Central memory CD8-positive, alpha-beta T cell (primary cell): ENCODE measurements at regions not wholly inside any gene's neighbourhood (a gene's known extent, or its start where the extent isn't known, plus 50 kb on each side); places are given as distances from the start of the nearest gene placed in this dataset.
"Not testable (repeated sequence)": the region's sequence is repeated elsewhere in the genome, so short reads cannot be mapped to it uniquely, and the experiment has no call there.

Experiments used
- ATAC-seq: fragments of 150-1000 bp; cut with Tn5 transposase; replicated peaks from 2 replicates; pipeline ENCODE4 v1.10.0; 2022; ENCODE audit warnings: mild to moderate bottlenecking, moderate FRiP score, moderate number of reproducible peaks; ENCODE audit not compliant: poor library complexity, severe bottlenecking; ENCODE audit errors: extremely low read depth
- DNase-seq, 2 donors: peaks; one replicate each; pipeline ENCODE4 v3.0.0; 2021; ENCODE audit warnings: low spot score in 2 of 2
- H3K27ac Mint-ChIP-seq: one replicate; pipeline ENCODE4 v1.8.0; 2022; ENCODE audit warnings: low read depth, mild to moderate bottlenecking, moderate library complexity, mixed read lengths
- H3K27me3 Mint-ChIP-seq: one replicate; pipeline ENCODE4 v1.8.0; 2022; ENCODE audit warnings: mixed read lengths
- H3K36me3 Mint-ChIP-seq: one replicate; pipeline ENCODE4 v1.8.0; 2022; ENCODE audit warnings: mild to moderate bottlenecking, moderate library complexity, mixed read lengths; ENCODE audit not compliant: insufficient read depth
- H3K4me1 Mint-ChIP-seq: one replicate; pipeline ENCODE4 v1.8.0; 2022; ENCODE audit warnings: mixed read lengths
- H3K4me3 Mint-ChIP-seq: one replicate; pipeline ENCODE4 v1.8.0; 2022; ENCODE audit warnings: mild to moderate bottlenecking, moderate library complexity, mixed read lengths
- H3K9me3 Mint-ChIP-seq: one replicate; pipeline ENCODE4 v1.8.0; 2022; ENCODE audit warnings: mixed read lengths

DNA sequence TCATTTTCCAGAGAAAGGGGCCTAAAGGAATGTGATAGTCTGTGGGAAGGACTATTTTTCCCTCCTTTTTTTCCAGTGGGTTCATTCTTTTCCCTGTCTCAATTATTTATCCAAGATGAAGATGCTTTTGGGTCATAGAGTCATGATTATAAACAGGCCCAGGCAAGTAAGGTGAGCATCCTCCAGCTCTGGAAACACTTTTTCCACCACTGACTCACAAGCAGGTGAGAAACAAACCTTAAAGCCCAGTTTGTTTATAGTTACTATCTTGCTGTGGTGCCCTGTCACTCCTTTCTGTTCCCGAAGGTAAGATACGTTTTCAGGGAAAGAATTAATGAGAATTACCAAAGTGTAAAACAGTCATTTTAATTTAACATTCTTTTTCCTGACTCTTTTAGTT lies 107.7 kb upstream of the IFNG-AS1 start:
- DNase-seq (no peak), ATAC-seq (no peak)
- Mint-ChIP-seq H3K9me3 (no peaks in the 10 kb centered on the region), H3K27ac (no peak overlapping the region), H3K36me3 (no peaks in the 10 kb centered on the region), H3K27me3 (peaks cover 15% of the 10 kb centered on the region), H3K4me3 (no peak overlapping the region), H3K4me1 (no peaks in the 10 kb centered on the region)

DNA sequence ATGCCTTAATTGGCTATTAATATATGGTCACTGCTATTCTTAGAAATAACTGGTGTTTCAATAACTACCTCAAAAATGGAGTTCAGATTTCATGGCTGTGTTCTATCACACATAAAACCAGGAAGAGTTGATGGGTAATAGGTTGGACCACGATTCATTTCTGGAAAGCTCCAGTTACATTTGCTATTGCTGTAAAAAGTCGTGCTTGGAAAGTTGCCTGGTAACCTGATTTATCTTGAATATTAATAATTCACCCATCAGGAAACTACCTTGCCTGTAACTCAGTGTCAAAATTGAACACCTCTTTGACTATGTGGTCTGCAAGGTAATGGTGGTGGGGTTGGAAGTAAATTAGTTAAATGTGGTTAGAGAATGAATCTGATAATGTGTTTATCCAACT lies 104.7 kb upstream of the IFNG-AS1 start:
- Mint-ChIP-seq H3K27ac (no peak overlapping the region), H3K4me1 (no peaks in the 10 kb centered on the region), H3K9me3 (no peaks in the 10 kb centered on the region), H3K36me3 (no peaks in the 10 kb centered on the region), H3K4me3 (no peak overlapping the region), H3K27me3 (peaks cover 19% of the 10 kb centered on the region)
- no peak for ATAC-seq
- no peak for DNase-seq

DNA sequence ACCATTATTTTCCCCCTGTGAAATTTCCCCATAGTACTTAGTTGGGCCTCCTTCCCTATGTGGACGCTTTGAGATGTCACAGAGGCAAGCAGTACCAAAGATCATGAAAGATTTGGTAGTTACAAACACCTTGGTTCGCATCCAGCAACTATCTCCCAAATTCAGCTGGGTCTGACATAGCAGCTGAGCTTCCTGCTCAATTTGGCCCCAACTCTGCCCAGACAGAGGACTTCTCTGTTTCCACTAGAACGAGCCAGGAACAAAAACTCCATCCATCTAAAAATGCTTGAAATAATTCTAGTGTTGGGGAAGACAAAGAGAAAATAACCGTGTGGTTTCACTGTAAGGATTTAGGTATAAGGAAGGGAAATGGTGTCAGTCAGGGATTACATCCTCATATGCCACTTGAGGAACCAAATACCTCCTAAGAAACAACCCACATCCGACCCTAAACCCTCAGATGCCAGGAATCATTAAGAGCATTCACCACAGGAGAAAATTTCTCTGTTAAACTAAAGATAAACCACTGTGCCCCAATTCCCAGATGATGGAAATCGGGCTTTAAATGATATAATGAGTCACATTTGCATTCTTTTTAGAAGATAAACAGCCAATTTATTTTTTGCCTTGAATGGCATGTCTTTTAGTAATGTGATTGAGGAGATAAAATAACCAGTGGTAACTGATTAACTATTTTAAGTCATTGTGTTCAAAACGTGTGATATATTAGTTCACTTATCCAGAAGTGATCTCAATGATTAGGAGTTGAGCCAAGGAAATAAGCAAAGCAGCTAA lies 103.7 kb upstream of the IFNG-AS1 start:
- Mint-ChIP-seq H3K4me3 (no peak overlapping the region), H3K36me3 (no peaks in the 10 kb centered on the region), H3K27me3 (peaks cover 19% of the 10 kb centered on the region), H3K27ac (no peak overlapping the region), H3K4me1 (no peaks in the 10 kb centered on the region), H3K9me3 (no peaks in the 10 kb centered on the region)
- ATAC-seq (no peak), DNase-seq (no peak)

DNA sequence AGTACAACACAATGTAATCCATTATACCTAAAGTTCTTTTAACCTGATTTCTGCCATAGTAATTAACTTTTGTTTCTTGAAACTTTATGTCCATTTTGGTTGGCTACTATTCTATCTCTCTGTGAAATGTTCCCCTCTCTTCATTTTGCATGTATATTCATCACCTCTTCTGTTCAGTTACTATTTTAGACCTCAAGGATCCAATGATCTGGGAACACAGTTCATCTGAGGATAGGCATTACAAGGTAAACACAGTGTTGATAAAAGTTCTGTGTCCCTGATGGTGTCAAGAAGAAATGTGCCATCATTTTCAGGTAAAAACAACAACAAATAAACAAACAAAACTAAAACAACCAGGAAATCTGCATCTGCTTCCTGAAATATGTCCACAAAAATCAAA lies 102.2 kb upstream of the IFNG-AS1 start:
- no peaks in the 10 kb centered on the region for H3K9me3 Mint-ChIP-seq
- DNase-seq (no peak), ATAC-seq (no peak)
- H3K4me3 Mint-ChIP-seq: no peak overlapping the region
- peaks cover 19% of the 10 kb centered on the region for H3K27me3 Mint-ChIP-seq
- no peaks in the 10 kb centered on the region for H3K36me3 Mint-ChIP-seq
- H3K27ac Mint-ChIP-seq: no peak overlapping the region
- peaks cover 7% of the 10 kb centered on the region for H3K4me1 Mint-ChIP-seq

DNA sequence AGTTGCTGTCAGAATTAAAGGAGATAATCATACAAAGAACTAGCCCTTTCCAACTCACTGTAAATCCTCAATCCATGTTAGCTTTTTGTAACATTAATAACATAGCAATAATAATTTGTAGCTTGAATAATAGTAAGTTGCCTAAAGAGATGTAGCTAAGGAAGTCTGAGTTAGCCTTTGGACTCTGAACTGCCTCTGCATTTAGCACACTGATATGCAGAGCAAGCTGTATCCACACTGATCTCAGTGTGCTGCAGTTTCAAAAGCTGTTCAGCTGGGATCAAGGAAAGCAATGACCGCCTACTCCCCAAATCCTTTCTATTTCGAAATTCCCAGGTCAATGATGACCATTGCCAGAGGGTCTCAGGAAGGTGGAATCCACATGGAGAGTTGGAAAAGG lies 99.3 kb upstream of the IFNG-AS1 start:
- no peak for ATAC-seq
- H3K4me3 Mint-ChIP-seq: no peak overlapping the region

DNA sequence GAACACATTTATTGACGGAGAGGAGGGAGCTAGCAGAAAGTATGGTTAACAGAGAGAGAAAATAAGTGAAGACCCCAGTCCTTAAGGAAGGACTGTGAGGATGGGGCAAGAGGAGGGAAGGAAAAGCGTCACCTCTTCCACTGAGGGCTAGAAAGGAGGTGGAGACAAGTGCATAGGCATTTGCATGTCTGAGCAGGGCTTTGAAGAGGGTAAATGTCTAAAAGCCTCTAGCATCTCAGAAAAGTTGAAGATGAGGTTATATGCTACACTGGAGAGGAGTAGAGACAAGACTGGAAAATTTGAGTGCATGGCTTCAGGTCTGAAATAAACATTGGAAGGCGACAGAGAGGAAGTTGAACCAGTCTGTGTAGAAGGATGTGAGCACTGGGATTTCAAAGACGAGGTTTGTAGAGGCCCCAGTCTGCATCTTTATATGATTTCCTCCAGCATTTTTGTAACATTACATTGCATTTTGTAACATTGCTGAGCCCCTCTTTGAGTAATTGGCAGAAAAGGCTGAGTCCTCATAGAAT lies 98.5 kb upstream of the IFNG-AS1 start:
- H3K27me3 Mint-ChIP-seq: peaks cover 10% of the 10 kb centered on the region
- H3K27ac Mint-ChIP-seq: no peak overlapping the region
- H3K4me1 Mint-ChIP-seq: peaks cover 7% of the 10 kb centered on the region
- H3K9me3 Mint-ChIP-seq: no peaks in the 10 kb centered on the region
- DNase-seq: no peak
- no peak overlapping the region for H3K4me3 Mint-ChIP-seq
- ATAC-seq: no peak
- no peaks in the 10 kb centered on the region for H3K36me3 Mint-ChIP-seq

More for the DNA sequence above, 99.3 kb upstream of the IFNG-AS1 start:
- H3K9me3 Mint-ChIP-seq: no peaks in the 10 kb centered on the region
- peaks cover 19% of the 10 kb centered on the region for H3K27me3 Mint-ChIP-seq
- H3K36me3 Mint-ChIP-seq: no peaks in the 10 kb centered on the region
- DNase-seq: no peak
- no peak overlapping the region for H3K27ac Mint-ChIP-seq
- H3K4me1 Mint-ChIP-seq: peaks cover 7% of the 10 kb centered on the region

DNA sequence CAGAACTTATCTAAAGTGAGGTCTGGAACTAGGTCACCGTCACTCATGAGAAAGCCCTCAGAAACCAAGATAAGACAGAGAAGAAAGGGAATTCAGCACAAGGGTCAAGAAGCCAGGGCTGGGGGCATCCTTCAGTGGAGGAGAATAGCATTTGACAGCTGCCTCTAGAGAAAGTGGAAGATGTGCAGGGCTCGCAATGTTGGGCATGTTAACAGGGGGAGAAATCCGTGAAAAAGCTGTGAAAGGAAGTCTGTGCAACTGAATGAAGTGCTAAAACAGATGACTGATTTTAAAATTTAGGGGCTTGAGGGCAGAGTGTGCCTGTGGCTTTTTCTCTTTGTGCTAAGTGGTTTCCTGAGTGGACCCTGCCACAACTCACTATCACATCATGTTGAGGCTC lies 97.7 kb upstream of the IFNG-AS1 start:
- Mint-ChIP-seq H3K36me3 (no peaks in the 10 kb centered on the region), H3K27ac (no peak overlapping the region), H3K27me3 (peaks cover 10% of the 10 kb centered on the region), H3K9me3 (no peaks in the 10 kb centered on the region), H3K4me1 (peaks cover 7% of the 10 kb centered on the region), H3K4me3 (no peak overlapping the region)
- no peak for DNase-seq
- ATAC-seq: no peak

DNA sequence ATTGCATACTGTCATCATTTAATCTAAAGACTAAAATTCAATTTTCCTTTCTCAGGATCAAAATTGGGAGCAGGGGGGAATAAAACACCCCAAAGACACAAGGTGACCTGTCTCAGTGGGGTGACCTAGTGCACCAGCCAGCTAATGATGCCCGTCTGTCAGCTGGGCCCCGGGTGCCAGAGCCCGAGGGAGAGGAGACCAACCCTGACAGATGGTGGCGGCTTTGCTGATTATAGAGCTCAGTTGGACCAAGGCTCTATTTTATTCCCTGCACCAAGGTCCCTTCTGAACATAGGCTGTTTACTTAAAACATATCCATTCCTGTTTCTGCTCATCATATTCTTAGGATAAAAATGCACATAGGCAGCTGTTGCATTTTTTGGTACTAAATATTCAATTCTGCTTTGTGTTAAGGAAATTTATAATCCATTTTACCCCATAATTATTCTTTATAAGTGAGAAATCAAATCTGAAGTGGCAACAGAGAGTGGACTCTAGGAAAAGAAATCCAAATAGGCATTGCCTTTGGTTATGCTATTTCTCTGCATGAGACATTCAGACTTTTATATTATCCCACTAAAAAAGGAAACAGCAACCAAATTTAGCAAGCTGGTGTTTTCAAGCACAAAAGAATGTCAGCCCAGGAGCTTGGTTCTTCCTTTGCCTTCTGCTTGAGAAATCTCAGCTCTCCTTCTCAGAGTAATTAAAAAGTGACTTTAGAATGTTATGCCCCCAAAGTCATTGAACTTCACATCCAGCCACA lies 96.8 kb upstream of the IFNG-AS1 start:
- no peak for ATAC-seq
- H3K9me3 Mint-ChIP-seq: no peaks in the 10 kb centered on the region

DNA sequence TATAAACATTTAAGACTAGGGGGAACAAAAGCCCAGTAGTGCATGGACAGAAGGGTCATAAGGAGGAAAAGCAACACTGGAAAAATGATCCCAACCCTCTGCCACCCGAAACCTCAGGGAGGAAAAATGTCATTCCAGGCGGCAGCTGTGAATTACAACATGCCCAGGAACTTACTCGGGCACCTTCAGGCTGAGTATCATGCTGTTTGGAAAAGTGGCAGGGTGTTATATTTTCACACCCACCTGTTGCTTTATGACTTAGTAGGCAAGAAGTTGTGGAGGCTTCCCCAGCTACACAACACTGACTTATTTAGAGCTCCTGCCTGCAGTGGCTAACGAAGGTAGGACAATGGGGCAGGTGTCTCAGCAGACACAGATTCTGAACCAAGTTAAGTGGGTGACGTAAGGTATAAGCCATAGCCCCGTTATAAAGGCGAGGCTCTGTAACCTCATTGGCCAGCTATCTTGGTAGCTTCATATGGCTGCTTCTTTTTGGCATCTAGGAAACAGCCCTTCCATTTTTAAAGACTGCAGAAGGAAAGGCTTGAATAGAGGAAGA lies 96.1 kb upstream of the IFNG-AS1 start:
- Mint-ChIP-seq H3K4me3 (no peak overlapping the region), H3K27me3 (peaks cover 6% of the 10 kb centered on the region), H3K4me1 (peaks cover 7% of the 10 kb centered on the region), H3K36me3 (no peaks in the 10 kb centered on the region), H3K9me3 (no peaks in the 10 kb centered on the region), H3K27ac (no peak overlapping the region)
- no peak for DNase-seq
- ATAC-seq: no peak

More for the DNA sequence above, 96.8 kb upstream of the IFNG-AS1 start:
- H3K27ac Mint-ChIP-seq: no peak overlapping the region
- peaks cover 7% of the 10 kb centered on the region for H3K4me1 Mint-ChIP-seq
- no peak overlapping the region for H3K4me3 Mint-ChIP-seq
- DNase-seq: no peak
- H3K27me3 Mint-ChIP-seq: peaks cover 10% of the 10 kb centered on the region
- no peaks in the 10 kb centered on the region for H3K36me3 Mint-ChIP-seq

DNA sequence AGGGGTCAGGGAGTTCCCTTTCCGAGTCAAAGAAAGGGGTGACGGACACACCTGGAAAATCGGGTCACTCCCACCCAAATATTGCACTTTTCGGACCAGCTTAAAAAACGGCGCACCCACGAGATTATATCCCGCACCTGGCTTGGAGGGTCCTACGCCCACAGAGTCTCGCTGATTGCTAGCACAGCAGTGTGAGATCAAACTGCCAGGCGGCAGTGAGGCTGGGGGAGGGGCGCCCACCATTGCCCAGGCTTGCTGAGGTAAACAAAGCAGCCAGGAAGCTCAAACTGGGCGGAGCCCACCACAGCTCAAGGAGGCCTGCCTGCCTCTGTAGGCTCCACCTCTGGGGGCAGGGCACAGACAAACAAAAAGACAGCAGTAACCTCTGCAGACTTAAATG lies 88.8 kb upstream of the IFNG-AS1 start:
- not testable (repeated sequence) for H3K27me3 Mint-ChIP-seq, DNase-seq, H3K4me1 Mint-ChIP-seq, ATAC-seq, H3K36me3 Mint-ChIP-seq, H3K27ac Mint-ChIP-seq, H3K9me3 Mint-ChIP-seq, H3K4me3 Mint-ChIP-seq

DNA sequence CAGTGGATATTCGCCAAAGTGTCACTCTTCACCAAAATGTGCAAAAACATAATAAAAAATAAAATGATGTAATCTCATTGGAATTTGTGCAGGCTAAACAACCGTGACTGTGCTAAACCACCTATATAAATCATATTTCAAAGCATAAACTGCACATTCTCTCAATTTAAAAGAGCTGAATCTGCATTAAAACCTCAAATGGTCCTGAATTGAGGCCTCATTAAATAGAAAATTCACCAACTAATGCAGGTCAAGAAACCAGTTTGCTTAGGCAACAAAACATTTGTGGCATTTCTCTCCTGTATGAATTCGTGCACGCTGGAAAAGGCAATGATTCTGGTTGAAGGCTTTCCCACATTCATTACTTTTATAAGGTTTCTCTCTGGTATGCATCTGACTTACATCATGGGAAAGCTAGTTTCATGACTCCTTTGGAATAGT lies 80.1 kb upstream of the IFNG-AS1 start:
- Mint-ChIP-seq H3K9me3 (no peaks in the 10 kb centered on the region), H3K27me3 (peaks cover 20% of the 10 kb centered on the region)
- ATAC-seq: no peak

DNA sequence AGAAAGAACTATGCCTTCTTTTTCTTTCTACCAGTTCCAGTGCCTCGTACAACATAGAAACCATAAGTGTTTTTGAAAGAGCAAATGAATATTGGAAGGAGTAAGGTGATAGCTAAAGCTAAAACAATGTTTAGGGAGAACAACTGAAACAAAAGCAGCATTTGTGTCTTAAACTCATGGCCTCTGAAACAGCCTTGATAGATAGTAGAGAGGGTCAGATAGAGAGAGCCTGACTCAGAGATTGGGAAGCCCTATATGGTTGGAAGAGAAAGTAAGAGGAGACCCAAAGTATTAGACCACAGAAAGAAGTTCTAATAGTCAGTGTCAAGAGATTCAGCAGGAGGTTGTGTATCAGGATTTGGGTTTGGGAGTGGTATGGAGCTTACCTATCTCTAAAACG lies 79.6 kb upstream of the IFNG-AS1 start:
- peaks cover 20% of the 10 kb centered on the region for H3K27me3 Mint-ChIP-seq
- no peaks in the 10 kb centered on the region for H3K36me3 Mint-ChIP-seq
- H3K4me1 Mint-ChIP-seq: no peaks in the 10 kb centered on the region
- ATAC-seq (no peak), DNase-seq (no peak)
- H3K4me3 Mint-ChIP-seq: no peak overlapping the region
- H3K27ac Mint-ChIP-seq: no peak overlapping the region
- no peaks in the 10 kb centered on the region for H3K9me3 Mint-ChIP-seq

More for the DNA sequence above, 80.1 kb upstream of the IFNG-AS1 start:
- no peak for DNase-seq
- no peak overlapping the region for H3K4me3 Mint-ChIP-seq
- H3K4me1 Mint-ChIP-seq: no peaks in the 10 kb centered on the region
- no peaks in the 10 kb centered on the region for H3K36me3 Mint-ChIP-seq
- H3K27ac Mint-ChIP-seq: no peak overlapping the region
